Smooth muscle cell of the brain vasculature (primary cell): ENCODE measurements at regions not wholly inside any gene's neighbourhood (a gene's known extent, or its start where the extent isn't known, plus 50 kb on each side); places are given as distances from the start of the nearest gene placed in this dataset.
"Not testable (repeated sequence)": the region's sequence is repeated elsewhere in the genome, so short reads cannot be mapped to it uniquely, and the experiment has no call there.

ENCODE experiments used
- DNase-seq: peaks from one replicate; pipeline ENCODE4 v3.0.0-alpha.2; 2012; ENCODE audit warnings: low read depth, low spot score

- DNase-seq, result no peak
Observed at GRCh38 chr2:14420851-14421250, 211.7 kb upstream of the LRATD1 start.

- DNase-seq, result no peak
Observed at GRCh38 chr2:14422426-14422825, 210.1 kb upstream of the LRATD1 start.

- DNase-seq, result no peak
Observed at GRCh38 chr2:14423145-14423906, 209.2 kb upstream of the LRATD1 start.

DNA sequence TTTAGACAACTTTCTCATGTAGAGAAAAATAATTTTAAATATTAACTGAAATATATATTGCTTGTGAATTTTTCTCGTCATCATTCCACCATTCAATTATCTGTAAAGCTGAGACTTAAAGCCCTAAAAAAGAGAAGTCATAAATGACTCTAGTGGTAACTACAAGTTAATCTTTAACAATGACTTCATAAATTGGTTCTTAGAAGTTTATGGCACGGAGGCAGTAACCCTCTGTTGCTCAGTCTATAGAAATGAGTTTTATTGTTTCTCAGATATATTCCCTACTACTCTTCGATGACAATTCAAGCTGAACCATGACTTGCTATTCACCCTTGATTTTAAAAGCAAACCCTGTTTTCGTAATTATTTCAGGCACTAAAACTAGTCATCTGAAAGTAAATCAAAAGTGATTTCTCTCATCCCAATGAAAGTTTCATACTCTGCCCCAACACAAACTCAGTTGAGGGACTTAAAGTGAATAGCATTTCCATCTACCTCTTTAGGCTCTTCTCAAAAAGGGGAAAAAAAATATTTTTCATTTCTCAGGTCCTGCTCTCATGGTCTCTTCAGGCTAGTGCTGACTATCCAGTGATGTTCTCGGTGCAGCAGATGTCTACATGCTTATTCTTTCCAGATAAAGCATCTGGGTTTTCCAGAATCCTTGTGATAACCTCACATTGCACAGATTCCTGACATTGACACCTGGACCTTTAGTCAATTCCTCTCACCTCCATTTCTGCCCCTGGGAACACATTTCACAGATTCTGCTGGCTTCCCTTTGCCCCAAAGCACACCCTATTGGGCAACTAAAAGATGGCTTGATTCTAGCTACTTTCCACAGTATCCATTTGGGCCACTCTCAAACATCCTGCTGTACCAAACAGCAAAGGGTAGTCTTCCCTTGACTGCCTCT, 207.8 kb upstream of the LRATD1 start:
- DNase-seq, result no peak

DNA sequence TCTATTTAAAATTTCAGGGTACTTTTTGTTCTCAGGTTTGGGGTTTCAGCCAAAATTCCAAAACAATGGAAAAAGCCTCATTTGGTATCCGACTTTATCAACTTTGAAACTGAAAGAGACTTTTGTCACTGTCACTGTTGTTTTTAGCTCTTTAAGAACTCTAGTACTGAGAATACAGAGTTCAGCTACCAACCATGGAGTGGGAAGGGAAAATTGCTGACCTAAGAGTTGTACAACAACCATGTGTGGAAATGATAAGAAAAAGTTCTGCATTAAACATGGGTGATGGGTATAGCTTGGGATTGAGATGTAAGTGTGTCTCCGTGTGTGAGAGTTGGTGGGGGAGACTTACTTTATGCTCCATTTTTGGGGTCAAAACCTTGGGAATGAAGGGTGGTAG, 206.6 kb upstream of the LRATD1 start:
- no peak for DNase-seq

DNA sequence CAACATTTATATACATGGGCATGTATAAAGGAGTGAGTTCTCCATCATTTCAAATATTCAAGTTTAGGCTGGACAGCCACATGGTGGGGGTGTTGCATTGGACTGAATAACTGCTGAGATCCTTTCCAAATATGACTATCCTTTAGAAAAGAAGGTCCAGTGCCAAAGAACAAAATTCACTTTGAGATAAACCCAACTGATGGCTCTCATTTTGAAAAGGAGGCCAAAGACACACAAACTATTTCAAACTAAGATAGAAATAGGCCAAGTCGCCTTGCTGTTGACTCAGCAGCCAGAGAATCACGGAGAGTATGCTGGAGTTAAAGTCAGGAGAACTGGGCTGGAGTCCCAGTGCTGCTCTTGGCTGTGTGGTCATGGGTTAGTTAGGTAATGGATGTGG, 204.5 kb upstream of the LRATD1 start:
- DNase-seq, result no peak

DNA sequence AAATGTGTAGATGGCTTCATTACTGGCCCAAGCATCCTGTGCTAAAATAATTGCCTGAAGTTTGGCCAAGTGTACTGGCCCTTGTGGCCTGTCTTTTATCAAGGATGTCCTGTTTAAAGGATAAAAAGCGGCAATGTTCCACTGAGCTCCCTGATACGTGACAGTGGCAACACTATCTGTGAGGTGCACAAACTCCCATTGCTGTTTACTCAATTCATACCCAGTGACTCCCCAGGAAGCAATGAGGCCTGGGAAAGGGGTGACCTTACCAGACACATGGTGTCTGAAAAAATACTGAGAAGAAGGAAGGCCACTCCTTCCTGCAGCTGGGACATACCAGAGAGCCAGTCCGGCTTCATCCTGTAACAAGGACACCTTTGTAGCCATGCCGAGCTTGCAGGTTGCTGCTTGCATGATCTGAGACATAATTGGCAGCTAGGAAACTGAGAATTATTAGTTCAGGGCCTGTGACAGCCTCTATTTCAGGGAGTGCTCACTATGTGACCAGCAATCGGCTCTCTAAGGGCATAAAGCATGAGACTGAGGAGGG, 198.5 kb upstream of the LRATD1 start:
- no peak for DNase-seq

- DNase-seq, result no peak
Observed at GRCh38 chr2:14445670-14446069, 186.8 kb upstream of the LRATD1 start.

- no peak for DNase-seq
Observed at GRCh38 chr2:14448340-14448739, 184.2 kb upstream of the LRATD1 start.

GRCh38 chr2:14451312-14451711, 181.2 kb upstream of the LRATD1 start:
- no peak for DNase-seq

DNA sequence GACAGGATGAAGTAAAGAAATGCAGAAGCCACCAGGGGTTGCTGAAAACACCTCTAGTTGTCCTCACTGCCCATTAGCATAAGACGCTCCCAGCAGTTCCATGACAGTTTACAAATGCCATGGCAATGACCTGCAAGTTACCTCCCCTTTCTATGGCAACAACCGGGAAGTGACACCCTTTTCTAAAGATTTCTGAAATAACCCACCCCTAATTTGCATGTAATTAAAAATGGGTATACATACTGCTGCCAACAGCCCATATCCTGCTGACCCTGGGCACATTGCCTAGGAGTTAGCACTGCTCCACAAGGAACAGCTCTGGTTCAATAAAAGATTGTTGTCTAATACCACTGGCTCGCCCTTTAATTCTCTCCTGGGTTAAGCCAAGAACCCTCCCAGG, 178.3 kb upstream of the LRATD1 start:
- no peak for DNase-seq

DNA sequence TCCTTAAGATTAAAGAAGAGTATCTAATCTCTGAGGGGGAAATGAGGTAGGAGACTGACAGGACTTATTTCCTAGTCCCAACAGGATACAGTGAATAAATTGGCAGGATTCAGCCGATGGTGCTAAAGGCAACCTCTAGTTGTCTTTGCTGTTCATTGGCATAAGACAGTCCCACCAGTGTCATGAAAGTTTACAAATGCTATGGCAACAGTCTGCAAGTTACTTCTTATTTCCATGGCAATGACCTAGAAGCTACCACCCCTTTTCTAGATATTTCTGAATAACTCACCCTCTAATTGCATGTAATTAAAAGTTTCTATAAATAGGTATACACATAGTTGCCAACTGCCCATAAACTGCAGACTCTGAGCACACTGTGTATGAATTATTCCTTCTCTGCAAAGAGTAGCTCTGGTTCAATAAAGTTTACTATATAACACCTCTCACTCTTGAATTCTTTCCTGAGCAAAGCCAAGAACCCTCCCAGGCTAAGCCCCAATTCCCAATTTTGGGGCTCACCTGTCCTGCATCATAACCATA, 172.7 kb upstream of the LRATD1 start:
- DNase-seq, result no peak

GRCh38 chr2:14475994-14476393, 156.5 kb upstream of the LRATD1 start:
- DNase-seq, result no peak

- DNase-seq, result no peak
Observed at GRCh38 chr2:14479486-14479885, 153.0 kb upstream of the LRATD1 start.

DNA sequence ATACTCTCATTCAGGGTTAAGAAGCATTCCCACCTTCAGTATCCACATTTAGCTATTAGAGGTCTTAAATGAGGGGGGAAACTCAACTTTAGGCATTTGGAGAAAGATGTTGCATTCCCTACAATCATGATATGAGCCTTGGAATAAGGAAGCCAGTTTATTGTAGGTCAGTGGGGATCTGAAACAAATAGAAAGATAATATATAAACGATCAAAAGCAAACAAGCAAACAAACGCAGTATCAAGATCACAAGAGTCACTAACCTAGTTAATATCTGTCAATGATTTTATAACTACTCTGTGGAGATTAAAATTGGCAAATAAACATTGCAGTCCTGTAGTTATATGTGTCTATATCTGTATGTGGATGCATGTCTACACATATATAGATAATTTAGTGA, 152.4 kb upstream of the LRATD1 start:
- DNase-seq, result no peak

GRCh38 chr2:14480906-14481305, 151.6 kb upstream of the LRATD1 start:
- DNase-seq, result no peak

DNA sequence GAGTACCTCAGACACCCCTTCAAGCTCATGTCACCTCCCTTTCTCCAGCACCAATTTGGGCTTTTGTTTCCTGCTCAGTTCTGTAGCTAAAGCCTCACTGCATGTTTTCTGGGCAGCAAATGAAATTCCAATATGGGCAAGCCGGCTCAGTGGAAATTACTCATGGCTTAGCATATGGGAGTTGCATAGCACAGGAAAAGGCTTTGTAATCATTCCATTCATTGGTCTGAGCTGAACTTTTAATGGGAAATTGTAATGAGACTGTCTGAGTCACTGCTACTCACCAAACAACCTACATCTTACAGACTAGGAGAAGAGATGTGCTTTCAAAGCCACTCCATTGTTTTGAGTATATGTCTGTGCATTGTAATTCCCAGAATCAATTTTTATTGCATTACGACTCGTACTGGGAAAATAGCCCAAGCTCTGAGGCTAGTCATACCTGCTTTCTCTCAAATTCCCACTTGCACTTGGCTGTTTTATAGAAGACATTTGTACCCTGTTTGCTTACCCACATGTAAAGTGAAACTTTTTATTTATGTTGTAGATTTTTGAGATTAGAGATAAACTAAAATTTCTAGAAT, 139.5 kb upstream of the LRATD1 start:
- no peak for DNase-seq

DNA sequence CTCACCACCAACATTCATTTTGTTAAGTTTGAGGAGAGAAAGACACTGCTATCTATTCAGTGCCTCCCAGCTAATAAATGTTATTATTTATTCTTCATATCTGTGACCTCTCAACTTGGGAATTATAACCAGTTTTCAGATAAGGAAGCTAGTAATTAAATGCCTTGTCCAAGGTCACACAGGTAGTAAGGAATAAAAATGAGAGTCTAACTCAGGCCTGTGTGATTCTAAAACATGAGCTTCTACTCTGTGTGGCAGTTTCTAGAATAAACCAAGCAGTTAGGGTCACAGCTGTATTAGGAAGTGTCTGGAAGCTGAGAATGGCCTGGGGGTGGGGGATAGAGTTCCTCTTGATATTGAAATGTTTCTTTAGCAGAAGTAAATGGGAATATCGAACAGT, 137.8 kb upstream of the LRATD1 start:
- DNase-seq, result no peak

DNA sequence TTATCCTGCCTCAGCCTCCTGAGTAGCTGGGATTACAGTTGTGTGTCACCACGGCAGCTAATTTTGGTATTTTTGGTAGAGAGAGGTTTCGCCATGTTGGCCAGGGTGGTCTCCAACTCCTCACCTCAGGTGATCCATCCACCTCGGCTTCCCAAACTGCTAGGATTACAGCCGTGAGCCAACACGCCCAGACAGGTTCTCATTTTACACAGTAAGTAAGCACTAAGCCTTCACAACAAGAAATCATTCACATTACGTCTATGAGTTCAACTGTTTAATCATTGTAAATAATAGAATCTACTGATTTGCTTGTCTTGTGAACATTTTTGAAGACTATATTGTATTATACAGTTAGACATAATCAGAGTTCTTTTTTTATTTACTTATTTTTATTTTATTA, 131.5 kb upstream of the LRATD1 start:
- no peak for DNase-seq

GRCh38 chr2:14506955-14507354, 125.6 kb upstream of the LRATD1 start:
- not testable (repeated sequence) for DNase-seq

GRCh38 chr2:14511541-14511940, 121.0 kb upstream of the LRATD1 start:
- DNase-seq, result no peak

GRCh38 chr2:14513903-14514302, 118.6 kb upstream of the LRATD1 start:
- DNase-seq, result peak; percentile 81
